ENCODE measurements at regions not wholly inside any gene's neighbourhood (a gene's known extent, or its start where the extent isn't known, plus 50 kb on each side); places are given as distances from the start of the nearest gene placed in this dataset.

DNA sequence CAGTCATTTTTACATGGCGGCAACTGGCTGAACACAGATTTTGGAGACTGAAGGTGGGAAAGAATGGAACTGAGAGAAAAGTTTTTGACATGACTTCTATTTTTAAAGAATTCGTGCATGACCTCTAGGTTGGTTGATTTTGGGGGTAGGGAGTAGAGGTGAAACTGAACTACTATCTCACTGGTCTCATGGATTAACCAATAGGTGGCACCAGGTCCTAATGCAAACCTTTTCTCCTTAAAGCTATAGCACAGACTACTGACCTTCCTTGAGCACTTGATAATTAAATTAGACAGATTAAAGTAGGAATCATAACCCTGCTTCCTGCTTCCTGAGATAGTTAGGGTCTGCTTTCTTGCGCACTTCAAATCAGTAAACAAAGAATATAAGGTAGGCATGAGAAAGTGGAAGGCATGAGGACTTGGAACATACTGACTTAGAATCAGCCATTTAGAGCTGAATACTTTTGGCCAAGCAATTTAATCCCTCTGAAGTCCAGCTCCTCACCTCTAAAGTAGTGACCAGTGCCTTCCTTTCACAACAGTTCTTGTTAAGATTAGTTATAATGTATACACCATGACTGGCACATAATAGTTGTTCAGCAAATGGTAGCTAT, 206.0 kb downstream of the CENPF start:
- TF ChIP-seq, protein P1, sequence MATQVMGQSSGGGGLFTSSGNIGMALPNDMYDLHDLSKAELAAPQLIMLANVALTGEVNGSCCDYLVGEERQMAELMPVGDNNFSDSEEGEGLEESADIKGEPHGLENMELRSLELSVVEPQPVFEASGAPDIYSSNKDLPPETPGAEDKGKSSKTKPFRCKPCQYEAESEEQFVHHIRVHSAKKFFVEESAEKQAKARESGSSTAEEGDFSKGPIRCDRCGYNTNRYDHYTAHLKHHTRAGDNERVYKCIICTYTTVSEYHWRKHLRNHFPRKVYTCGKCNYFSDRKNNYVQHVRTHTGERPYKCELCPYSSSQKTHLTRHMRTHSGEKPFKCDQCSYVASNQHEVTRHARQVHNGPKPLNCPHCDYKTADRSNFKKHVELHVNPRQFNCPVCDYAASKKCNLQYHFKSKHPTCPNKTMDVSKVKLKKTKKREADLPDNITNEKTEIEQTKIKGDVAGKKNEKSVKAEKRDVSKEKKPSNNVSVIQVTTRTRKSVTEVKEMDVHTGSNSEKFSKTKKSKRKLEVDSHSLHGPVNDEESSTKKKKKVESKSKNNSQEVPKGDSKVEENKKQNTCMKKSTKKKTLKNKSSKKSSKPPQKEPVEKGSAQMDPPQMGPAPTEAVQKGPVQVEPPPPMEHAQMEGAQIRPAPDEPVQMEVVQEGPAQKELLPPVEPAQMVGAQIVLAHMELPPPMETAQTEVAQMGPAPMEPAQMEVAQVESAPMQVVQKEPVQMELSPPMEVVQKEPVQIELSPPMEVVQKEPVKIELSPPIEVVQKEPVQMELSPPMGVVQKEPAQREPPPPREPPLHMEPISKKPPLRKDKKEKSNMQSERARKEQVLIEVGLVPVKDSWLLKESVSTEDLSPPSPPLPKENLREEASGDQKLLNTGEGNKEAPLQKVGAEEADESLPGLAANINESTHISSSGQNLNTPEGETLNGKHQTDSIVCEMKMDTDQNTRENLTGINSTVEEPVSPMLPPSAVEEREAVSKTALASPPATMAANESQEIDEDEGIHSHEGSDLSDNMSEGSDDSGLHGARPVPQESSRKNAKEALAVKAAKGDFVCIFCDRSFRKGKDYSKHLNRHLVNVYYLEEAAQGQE (IDR thresholded peaks at IDR 0.05) = no peak
- TF ChIP-seq, protein P2, sequence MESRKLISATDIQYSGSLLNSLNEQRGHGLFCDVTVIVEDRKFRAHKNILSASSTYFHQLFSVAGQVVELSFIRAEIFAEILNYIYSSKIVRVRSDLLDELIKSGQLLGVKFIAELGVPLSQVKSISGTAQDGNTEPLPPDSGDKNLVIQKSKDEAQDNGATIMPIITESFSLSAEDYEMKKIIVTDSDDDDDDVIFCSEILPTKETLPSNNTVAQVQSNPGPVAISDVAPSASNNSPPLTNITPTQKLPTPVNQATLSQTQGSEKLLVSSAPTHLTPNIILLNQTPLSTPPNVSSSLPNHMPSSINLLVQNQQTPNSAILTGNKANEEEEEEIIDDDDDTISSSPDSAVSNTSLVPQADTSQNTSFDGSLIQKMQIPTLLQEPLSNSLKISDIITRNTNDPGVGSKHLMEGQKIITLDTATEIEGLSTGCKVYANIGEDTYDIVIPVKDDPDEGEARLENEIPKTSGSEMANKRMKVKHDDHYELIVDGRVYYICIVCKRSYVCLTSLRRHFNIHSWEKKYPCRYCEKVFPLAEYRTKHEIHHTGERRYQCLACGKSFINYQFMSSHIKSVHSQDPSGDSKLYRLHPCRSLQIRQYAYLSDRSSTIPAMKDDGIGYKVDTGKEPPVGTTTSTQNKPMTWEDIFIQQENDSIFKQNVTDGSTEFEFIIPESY (IDR thresholded peaks at IDR 0.05) = no peak
- TF ChIP-seq, protein P3, sequence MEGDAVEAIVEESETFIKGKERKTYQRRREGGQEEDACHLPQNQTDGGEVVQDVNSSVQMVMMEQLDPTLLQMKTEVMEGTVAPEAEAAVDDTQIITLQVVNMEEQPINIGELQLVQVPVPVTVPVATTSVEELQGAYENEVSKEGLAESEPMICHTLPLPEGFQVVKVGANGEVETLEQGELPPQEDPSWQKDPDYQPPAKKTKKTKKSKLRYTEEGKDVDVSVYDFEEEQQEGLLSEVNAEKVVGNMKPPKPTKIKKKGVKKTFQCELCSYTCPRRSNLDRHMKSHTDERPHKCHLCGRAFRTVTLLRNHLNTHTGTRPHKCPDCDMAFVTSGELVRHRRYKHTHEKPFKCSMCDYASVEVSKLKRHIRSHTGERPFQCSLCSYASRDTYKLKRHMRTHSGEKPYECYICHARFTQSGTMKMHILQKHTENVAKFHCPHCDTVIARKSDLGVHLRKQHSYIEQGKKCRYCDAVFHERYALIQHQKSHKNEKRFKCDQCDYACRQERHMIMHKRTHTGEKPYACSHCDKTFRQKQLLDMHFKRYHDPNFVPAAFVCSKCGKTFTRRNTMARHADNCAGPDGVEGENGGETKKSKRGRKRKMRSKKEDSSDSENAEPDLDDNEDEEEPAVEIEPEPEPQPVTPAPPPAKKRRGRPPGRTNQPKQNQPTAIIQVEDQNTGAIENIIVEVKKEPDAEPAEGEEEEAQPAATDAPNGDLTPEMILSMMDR (IDR thresholded peaks at IDR 0.05; ENCODE audit: low read depth, low read length, missing input control) = peak; percentile 30
- TF ChIP-seq, protein P4, sequence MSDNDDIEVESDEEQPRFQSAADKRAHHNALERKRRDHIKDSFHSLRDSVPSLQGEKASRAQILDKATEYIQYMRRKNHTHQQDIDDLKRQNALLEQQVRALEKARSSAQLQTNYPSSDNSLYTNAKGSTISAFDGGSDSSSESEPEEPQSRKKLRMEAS (IDR thresholded peaks at IDR 0.05) = no peak
- TF ChIP-seq JUND (IDR thresholded peaks at IDR 0.05) (no peak), TAF1 (conservative IDR thresholded peaks at IDR 0.05) (no peak), RAD21 (IDR thresholded peaks at IDR 0.05) (peak; percentile 60 to 77), FOXA1 (IDR thresholded peaks at IDR 0.05) (no peak)

All from liver (tissue), 3 donors.